GM12865 (cell line): ENCODE measurements at regions not wholly inside any gene's neighbourhood (a gene's known extent, or its start where the extent isn't known, plus 50 kb on each side); places are given as distances from the start of the nearest gene placed in this dataset.

Experiments used
- DNase-seq: peaks from one replicate; pipeline ENCODE4 v3.0.0; 2010; ENCODE audit warnings: low read depth
- H3K4me3 ChIP-seq: 2 replicates; pipeline ENCODE4 v1.5.1; 2011; ENCODE audit warnings: mild to moderate bottlenecking, low read depth, low read length, control low read depth
- TF ChIP-seq, protein P1 (sequence below): IDR thresholded peaks from 2 replicates; pipeline ENCODE4 v1.5.1; 2011; ENCODE audit warnings: low read length, control low read depth, low read depth, inconsistent platforms; ENCODE audit not compliant: insufficient read depth; ENCODE audit errors: missing control alignments

- H3K4me3 ChIP-seq, result no peak overlapping the region
- peak; percentile 47 for DNase-seq
- TF ChIP-seq, protein P1, sequence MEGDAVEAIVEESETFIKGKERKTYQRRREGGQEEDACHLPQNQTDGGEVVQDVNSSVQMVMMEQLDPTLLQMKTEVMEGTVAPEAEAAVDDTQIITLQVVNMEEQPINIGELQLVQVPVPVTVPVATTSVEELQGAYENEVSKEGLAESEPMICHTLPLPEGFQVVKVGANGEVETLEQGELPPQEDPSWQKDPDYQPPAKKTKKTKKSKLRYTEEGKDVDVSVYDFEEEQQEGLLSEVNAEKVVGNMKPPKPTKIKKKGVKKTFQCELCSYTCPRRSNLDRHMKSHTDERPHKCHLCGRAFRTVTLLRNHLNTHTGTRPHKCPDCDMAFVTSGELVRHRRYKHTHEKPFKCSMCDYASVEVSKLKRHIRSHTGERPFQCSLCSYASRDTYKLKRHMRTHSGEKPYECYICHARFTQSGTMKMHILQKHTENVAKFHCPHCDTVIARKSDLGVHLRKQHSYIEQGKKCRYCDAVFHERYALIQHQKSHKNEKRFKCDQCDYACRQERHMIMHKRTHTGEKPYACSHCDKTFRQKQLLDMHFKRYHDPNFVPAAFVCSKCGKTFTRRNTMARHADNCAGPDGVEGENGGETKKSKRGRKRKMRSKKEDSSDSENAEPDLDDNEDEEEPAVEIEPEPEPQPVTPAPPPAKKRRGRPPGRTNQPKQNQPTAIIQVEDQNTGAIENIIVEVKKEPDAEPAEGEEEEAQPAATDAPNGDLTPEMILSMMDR, result no peak
Measured at GRCh38 chrX:38970074-38970473, 168.8 kb downstream of the MID1IP1 start.

DNA sequence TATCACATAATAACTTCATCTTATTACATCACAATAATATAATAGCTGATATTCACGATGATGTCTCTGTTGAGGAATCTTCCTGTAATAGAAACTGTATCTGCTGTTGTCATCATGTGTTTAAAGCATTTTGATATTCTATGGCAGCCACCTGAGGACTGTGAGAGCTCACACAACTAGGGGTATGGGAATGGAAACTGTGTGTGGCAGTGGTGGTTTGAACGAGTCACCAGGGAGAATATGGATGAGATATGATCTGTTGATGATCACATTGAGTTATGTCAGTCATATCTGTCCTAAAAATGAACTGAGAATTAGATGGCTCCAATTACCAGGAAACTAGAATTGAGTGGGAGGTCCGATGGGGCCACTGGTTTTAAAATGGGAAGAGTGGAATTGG, 169.6 kb downstream of the MID1IP1 start:
- no peak overlapping the region for H3K4me3 ChIP-seq
- no peak for DNase-seq
- TF ChIP-seq, protein P1, result no peak

GRCh38 chrX:38973322-38973721, 172.1 kb downstream of the MID1IP1 start:
- TF ChIP-seq, protein P1, result no peak
- no peak overlapping the region for H3K4me3 ChIP-seq
- no peak for DNase-seq

- no peak overlapping the region for H3K4me3 ChIP-seq
- TF ChIP-seq, protein P1, result no peak
- DNase-seq, result no peak
Measured at GRCh38 chrX:38974542-38974941, 173.3 kb downstream of the MID1IP1 start.

GRCh38 chrX:38975368-38975942, 174.2 kb downstream of the MID1IP1 start:
- TF ChIP-seq, protein P1, result no peak
- no peak for DNase-seq

DNA sequence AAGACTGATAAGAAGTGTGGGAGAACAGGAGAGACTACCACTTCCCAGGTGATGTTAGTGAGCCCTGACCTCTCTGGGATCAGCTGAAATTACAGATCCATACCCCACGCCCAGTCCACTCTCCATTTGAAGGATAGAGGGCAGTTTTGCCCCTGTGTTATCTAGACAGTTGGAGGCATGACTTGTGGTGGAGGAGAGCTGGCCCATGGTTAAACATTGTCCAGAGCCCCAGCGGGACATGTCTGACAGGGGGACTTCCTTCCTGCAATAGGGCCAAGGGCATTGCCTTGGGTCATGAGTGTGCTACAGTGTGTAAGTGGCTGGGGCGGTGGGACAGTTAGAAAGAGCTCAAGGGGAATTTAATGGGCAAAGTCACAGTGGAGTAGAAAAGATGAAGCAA, 181.1 kb downstream of the MID1IP1 start:
- DNase-seq, result no peak
- no peak overlapping the region for H3K4me3 ChIP-seq
- TF ChIP-seq, protein P1, result no peak

More at GRCh38 chrX:38975368-38975942, 174.2 kb downstream of the MID1IP1 start:
- H3K4me3 ChIP-seq, result no peak overlapping the region

GRCh38 chrX:38982843-38983242, 181.6 kb downstream of the MID1IP1 start:
- no peak for DNase-seq
- TF ChIP-seq, protein P1, result no peak
- no peak overlapping the region for H3K4me3 ChIP-seq
